Astrocyte (in vitro differentiated cells and primary cell): ENCODE measurements at regions not wholly inside any gene's neighbourhood (a gene's known extent, or its start where the extent isn't known, plus 50 kb on each side); places are given as distances from the start of the nearest gene placed in this dataset.

Experiments
- EZH2 ChIP-seq: IDR thresholded peaks from 2 replicates; pipeline ENCODE4 v1.6.1; 2012; ENCODE audit warnings: mild to moderate bottlenecking, low read length, inconsistent platforms; ENCODE audit not compliant: insufficient read depth
- TF ChIP-seq, protein P1 (sequence below): IDR thresholded peaks from 2 replicates; pipeline ENCODE4 v1.5.1; 2011; ENCODE audit warnings: low read depth, mild to moderate bottlenecking, inconsistent platforms, low read length, moderate library complexity; ENCODE audit not compliant: insufficient read depth

DNA sequence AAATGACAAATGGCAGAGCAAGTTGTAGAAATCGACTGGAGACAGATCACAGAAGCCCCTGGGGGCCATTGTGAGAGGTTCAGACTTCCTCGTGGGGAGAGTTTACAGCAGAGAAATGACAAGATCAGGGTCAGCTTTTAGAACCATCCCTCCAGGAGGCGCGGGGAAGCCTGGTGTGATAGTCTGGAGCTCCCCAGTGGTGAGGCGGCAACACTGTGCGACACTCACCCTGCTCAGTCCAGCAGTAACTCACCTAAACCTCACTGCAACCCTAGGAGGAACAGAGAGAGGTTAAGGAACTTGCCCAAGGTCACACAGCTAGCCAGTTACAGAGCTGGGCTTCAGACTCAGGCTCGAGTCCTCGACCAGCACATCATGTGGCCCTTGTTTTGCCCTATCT lies 123.4 kb upstream of the IRX3 start:
- TF ChIP-seq, protein P1, sequence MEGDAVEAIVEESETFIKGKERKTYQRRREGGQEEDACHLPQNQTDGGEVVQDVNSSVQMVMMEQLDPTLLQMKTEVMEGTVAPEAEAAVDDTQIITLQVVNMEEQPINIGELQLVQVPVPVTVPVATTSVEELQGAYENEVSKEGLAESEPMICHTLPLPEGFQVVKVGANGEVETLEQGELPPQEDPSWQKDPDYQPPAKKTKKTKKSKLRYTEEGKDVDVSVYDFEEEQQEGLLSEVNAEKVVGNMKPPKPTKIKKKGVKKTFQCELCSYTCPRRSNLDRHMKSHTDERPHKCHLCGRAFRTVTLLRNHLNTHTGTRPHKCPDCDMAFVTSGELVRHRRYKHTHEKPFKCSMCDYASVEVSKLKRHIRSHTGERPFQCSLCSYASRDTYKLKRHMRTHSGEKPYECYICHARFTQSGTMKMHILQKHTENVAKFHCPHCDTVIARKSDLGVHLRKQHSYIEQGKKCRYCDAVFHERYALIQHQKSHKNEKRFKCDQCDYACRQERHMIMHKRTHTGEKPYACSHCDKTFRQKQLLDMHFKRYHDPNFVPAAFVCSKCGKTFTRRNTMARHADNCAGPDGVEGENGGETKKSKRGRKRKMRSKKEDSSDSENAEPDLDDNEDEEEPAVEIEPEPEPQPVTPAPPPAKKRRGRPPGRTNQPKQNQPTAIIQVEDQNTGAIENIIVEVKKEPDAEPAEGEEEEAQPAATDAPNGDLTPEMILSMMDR, result no peak
- no peak for TF ChIP-seq EZH2
